ENCODE measurements at regions not wholly inside any gene's neighbourhood (a gene's known extent, or its start where the extent isn't known, plus 50 kb on each side); places are given as distances from the start of the nearest gene placed in this dataset.

DNA sequence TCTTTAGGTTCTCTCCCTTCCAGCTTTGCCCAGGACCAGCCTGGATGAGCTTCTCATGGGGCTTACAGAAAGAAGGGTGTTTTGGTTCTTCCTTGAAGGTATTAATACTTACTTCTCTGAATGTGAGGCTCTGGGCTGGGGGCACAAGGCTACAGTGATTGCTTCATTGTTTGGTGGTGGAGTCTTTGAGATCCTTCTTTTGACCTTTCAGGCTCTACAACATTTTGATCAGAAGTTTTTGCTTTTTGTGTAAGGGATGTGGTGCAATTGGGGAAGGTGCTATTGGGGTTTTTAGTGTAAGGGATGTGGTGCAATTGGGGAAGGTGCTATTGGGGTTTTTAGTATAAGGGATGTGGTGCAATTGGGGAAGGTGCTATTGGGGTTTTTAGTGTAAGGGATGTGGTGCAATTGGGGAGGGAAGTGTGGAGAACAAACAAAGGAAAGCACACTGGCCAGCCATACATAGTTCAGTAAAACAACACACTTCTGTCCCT is 103.6 kb upstream of the IVNS1ABP start:
- TF ChIP-seq POLR2A (IDR thresholded peaks at IDR 0.05) (no peak), CTCF (IDR thresholded peaks at IDR 0.05) (no peak)
